ENCODE measurements at regions not wholly inside any gene's neighbourhood (a gene's known extent, or its start where the extent isn't known, plus 50 kb on each side); places are given as distances from the start of the nearest gene placed in this dataset.

DNA sequence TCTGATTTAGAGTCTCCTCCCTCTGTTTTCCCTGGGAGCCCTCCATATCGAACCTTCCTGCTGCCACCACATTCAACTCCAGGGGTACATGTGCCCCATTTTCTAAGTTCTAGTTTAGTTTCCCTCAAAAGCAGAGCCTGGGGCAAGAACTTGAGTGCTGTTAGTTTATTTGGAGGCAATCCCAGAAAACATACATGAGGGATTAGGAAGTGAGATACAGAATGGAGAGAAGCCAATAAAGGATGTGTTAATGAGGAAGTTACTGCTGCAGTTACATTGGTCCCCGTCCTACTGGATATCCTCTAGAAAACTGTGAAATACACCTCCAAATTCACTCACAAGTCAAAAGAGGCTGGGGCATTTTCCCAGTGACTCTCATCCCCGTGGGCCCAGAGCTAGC, 159.4 kb upstream of the SMARCA2 start:
- TF ChIP-seq CTCF (IDR thresholded peaks at IDR 0.05; ENCODE audit: low read length) (no peak), EZH2 (IDR thresholded peaks at IDR 0.05; ENCODE audit: borderline replicate concordance, low read length) (no peak)

Data from OCI-LY1 (cell line).